GM23338 (cell line): ENCODE measurements at regions not wholly inside any gene's neighbourhood (a gene's known extent, or its start where the extent isn't known, plus 50 kb on each side); places are given as distances from the start of the nearest gene placed in this dataset.
A peak's percentile ranks its signal among the peaks of the same experiment; 100 is the strongest.
"Not testable (repeated sequence)": the region's sequence is repeated elsewhere in the genome, so short reads cannot be mapped to it uniquely, and the experiment has no call there.

Experiments used
- ATAC-seq: fragments of 200-7000 bp; cut with Tn5 transposase; 3 replicates; pipeline ENCODE4 v1.9.1; 2020
- DNase-seq: peaks from one replicate; pipeline ENCODE4 v3.0.0-alpha.2; 2015; ENCODE audit warnings: low spot score
- H2AFZ ChIP-seq: fragments of 200-600 bp; sonication (generic); 2 replicates; pipeline ENCODE4 v1.8.0; 2016; ENCODE audit warnings: antibody characterized with exemption, mild to moderate bottlenecking, moderate library complexity
- H3F3A ChIP-seq: fragments of 200-600 bp; sonication (generic); replicated peaks from 2 replicates; pipeline ENCODE4 v1.8.0; 2017; ENCODE audit warnings: antibody characterized with exemption, mixed run types, low read depth
- H3K27ac ChIP-seq: fragments of 200-600 bp; sonication (generic); 2 replicates; pipeline ENCODE4 v1.6.1; 2016; ENCODE audit warnings: low read depth
- H3K27me3 ChIP-seq: fragments of 200-600 bp; sonication (generic); 2 replicates; pipeline ENCODE4 v1.8.0; 2016; ENCODE audit warnings: mild to moderate bottlenecking, mixed run types, moderate library complexity; ENCODE audit not compliant: insufficient read depth
- H3K36me3 ChIP-seq: fragments of 200-600 bp; sonication (generic); 2 replicates; pipeline ENCODE4 v1.8.0; 2016; ENCODE audit warnings: mild to moderate bottlenecking; ENCODE audit not compliant: insufficient read depth
- H3K4me1 ChIP-seq: fragments of 200-600 bp; sonication (generic); 2 replicates; pipeline ENCODE4 v1.8.0; 2016; ENCODE audit warnings: mild to moderate bottlenecking, moderate library complexity; ENCODE audit not compliant: insufficient read depth
- H3K4me2 ChIP-seq: fragments of 200-600 bp; sonication (generic); 2 replicates; pipeline ENCODE4 v1.7.1; 2017; ENCODE audit warnings: mixed run types
- H3K4me3 ChIP-seq: fragments of 200-600 bp; sonication (generic); 2 replicates; pipeline ENCODE4 v1.6.1; 2016; ENCODE audit warnings: mixed run types
- H3K79me2 ChIP-seq: fragments of 200-600 bp; sonication (generic); replicated peaks from 2 replicates; pipeline ENCODE4 v1.8.0; 2017; ENCODE audit warnings: mild to moderate bottlenecking; ENCODE audit not compliant: insufficient read depth
- H3K9me2 ChIP-seq: fragments of 200-600 bp; sonication (generic); 2 replicates; pipeline ENCODE4 v1.8.0; 2017; ENCODE audit not compliant: insufficient read depth
- H4K20me1 ChIP-seq: fragments of 200-600 bp; sonication (generic); replicated peaks from 2 replicates; pipeline ENCODE4 v1.8.0; 2017; ENCODE audit warnings: mild to moderate bottlenecking; ENCODE audit not compliant: insufficient read depth
- H3K27ac Mint-ChIP-seq: 2 replicates; pipeline ENCODE4 v1.8.0; 2020; ENCODE audit warnings: inconsistent platforms, mild to moderate bottlenecking, moderate library complexity, mixed read lengths
- H3K27me3 Mint-ChIP-seq: 3 replicates; pipeline ENCODE4 v1.8.0; 2022; ENCODE audit warnings: low read depth, mild to moderate bottlenecking, moderate library complexity, mixed read lengths, inconsistent platforms; ENCODE audit not compliant: insufficient read depth, poor library complexity
- H3K36me3 Mint-ChIP-seq: 3 replicates; pipeline ENCODE4 v1.8.0; 2021; ENCODE audit warnings: low read depth, mild to moderate bottlenecking, inconsistent platforms, moderate library complexity, mixed read lengths
- H3K4me1 Mint-ChIP-seq: 3 replicates; pipeline ENCODE4 v1.8.0; 2020; ENCODE audit warnings: mild to moderate bottlenecking, inconsistent platforms, mixed read lengths
- H3K4me3 Mint-ChIP-seq: 3 replicates; pipeline ENCODE4 v1.8.0; 2021; ENCODE audit warnings: moderate library complexity, mild to moderate bottlenecking, inconsistent platforms, mixed read lengths
- H3K9me3 Mint-ChIP-seq: 3 replicates; pipeline ENCODE4 v1.8.0; 2020; ENCODE audit warnings: moderate library complexity, mild to moderate bottlenecking, inconsistent platforms, mixed read lengths
- NANOG ChIP-seq: IDR thresholded peaks from 2 replicates; pipeline ENCODE4 v1.6.1; 2016; ENCODE audit warnings: antibody characterized with exemption, borderline replicate concordance
- ZNF114 ChIP-seq: fragments of 250-450 bp; sonication (Bioruptor Pico); IDR thresholded peaks from 2 replicates; pipeline ENCODE4 v1.5.0; 2020; ENCODE audit warnings: mild to moderate bottlenecking, moderate library complexity
- TF ChIP-seq, protein P1 (sequence below), 2 experiments: fragments of 200-600 bp in 1 of 2; sonication (generic) in 1 of 2; conservative IDR thresholded peaks; 2 replicates each; pipeline versions ENCODE4 v1.5.1 to v1.6.1; 2016 to 2017; ENCODE audit warnings: antibody characterized with exemption in 2 of 2, low read depth in 2 of 2, mild to moderate bottlenecking in 2 of 2, moderate library complexity in 1 of 2

DNA sequence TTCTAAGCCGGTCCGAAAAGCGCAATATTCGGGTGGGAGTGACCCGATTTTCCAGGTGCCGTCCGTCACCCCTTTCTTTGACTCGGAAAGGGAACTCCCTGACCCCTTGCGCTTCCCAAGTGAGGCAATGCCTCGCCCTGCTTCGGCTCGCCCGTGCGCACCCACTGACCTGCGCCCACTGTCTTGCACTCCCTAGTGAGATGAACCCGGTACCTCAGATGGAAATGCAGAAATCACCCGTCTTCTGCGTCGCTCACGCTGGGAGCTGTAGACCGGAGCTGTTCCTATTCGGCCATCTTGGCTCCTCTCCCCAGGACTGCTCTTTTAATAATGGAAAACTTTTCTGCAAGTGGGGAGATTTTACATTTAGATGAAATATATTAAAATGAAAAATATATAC is 297.5 kb downstream of the LNPK start:
- not testable (repeated sequence) for H2AFZ ChIP-seq, H3K27me3 ChIP-seq, H3K36me3 Mint-ChIP-seq, H3K9me3 Mint-ChIP-seq, H3K4me3 Mint-ChIP-seq, H4K20me1 ChIP-seq, DNase-seq, H3F3A ChIP-seq, H3K4me1 ChIP-seq, H3K27me3 Mint-ChIP-seq, H3K4me2 ChIP-seq, H3K4me3 ChIP-seq, H3K27ac ChIP-seq, H3K36me3 ChIP-seq, H3K79me2 ChIP-seq, H3K27ac Mint-ChIP-seq, H3K4me1 Mint-ChIP-seq, ATAC-seq, H3K9me2 ChIP-seq

DNA sequence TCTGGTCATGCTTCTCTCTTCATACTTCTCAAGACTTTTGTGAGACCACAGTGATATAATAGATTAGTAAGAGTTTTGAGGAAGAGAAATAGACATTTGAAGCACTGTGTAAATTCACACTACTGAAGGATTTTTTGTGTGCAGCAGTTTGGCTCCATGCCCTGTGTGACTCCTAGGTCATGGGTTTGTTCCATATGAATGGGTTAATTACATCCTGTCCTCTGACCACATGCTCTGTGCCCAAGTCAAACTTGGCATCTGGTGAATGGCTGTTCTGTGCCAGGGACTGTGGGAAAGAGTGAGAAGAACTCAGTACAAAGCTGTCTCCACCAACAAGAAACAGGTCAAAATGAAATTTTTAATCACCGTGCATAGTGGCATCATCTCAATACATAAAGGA is 304.0 kb downstream of the LNPK start:
- no peaks in the 10 kb centered on the region for H3K79me2 ChIP-seq
- no peaks in the 10 kb centered on the region for H4K20me1 ChIP-seq
- H3K4me3 Mint-ChIP-seq = no peak overlapping the region
- H3K4me3 ChIP-seq = no peak overlapping the region
- TF ChIP-seq ZNF114 (CRISPR knock-in tag) (no peak), NANOG (no peak)
- no peak for DNase-seq
- H3K36me3 ChIP-seq = no peaks in the 10 kb centered on the region
- H3K27me3 ChIP-seq = no peaks in the 10 kb centered on the region
- H2AFZ ChIP-seq = no peak overlapping the region
- no peak overlapping the region for H3K27ac Mint-ChIP-seq
- no peaks in the 10 kb centered on the region for H3K36me3 Mint-ChIP-seq
- H3K4me1 Mint-ChIP-seq = no peaks in the 10 kb centered on the region
- no peaks in the 10 kb centered on the region for H3F3A ChIP-seq
- no peaks in the 10 kb centered on the region for H3K9me2 ChIP-seq
- no peak overlapping the region for H3K4me2 ChIP-seq
- no peaks in the 10 kb centered on the region for H3K4me1 ChIP-seq
- ATAC-seq = no peak
- no peak overlapping the region for H3K27ac ChIP-seq
- no peaks in the 10 kb centered on the region for H3K27me3 Mint-ChIP-seq
- no peaks in the 10 kb centered on the region for H3K9me3 Mint-ChIP-seq

DNA sequence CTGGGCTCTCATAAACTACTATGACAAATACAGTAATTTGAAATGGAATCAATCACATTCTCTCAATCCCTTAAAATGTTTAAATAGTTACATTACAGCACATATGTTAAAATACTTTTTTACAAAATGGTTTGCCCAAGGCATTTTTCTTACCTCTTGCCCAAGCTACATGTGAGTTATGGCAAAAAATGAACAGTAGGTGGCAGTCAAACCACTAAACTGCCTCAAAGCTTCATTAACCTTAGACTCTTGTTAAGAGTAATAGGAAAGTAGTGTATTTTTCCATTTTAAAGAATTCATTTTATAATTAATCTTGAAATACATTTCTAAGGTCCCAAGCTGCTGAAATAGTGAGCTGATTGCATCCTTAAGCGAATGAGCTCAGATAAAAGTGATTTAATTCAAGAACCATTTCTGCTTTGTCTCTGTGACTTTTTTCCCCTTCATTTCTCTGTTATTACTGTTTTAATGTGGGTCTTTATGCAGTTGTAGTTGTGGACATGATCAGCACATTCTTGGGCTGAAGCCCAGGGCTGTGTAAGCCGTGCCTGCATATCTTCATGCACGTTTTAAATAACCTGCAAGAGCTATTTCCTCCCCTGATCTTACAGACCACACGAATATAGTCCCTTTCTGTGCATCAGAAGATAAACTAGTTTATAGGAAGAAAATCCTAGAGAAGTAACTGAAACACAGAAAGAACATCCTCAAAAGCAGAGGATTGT is 311.8 kb downstream of the LNPK start:
- H3K9me3 Mint-ChIP-seq = no peaks in the 10 kb centered on the region
- Histone ChIP-seq H3K27ac (no peak overlapping the region), H3K27me3 (no peaks in the 10 kb centered on the region), H2AFZ (no peak overlapping the region), H3F3A (no peaks in the 10 kb centered on the region), H3K36me3 (no peaks in the 10 kb centered on the region), H3K4me1 (no peaks in the 10 kb centered on the region), H3K4me2 (no peak overlapping the region), H3K79me2 (no peaks in the 10 kb centered on the region), H4K20me1 (no peaks in the 10 kb centered on the region), H3K9me2 (no peaks in the 10 kb centered on the region), H3K4me3 (no peak overlapping the region)
- ATAC-seq (peak; percentile 62; the same call in 2 of the 3 replicates), DNase-seq (peak; percentile 75)
- H3K4me3 Mint-ChIP-seq = no peak overlapping the region
- H3K36me3 Mint-ChIP-seq = no peaks in the 10 kb centered on the region
- no peak for TF ChIP-seq ZNF114 (CRISPR knock-in tag)
- TF ChIP-seq, protein P1, sequence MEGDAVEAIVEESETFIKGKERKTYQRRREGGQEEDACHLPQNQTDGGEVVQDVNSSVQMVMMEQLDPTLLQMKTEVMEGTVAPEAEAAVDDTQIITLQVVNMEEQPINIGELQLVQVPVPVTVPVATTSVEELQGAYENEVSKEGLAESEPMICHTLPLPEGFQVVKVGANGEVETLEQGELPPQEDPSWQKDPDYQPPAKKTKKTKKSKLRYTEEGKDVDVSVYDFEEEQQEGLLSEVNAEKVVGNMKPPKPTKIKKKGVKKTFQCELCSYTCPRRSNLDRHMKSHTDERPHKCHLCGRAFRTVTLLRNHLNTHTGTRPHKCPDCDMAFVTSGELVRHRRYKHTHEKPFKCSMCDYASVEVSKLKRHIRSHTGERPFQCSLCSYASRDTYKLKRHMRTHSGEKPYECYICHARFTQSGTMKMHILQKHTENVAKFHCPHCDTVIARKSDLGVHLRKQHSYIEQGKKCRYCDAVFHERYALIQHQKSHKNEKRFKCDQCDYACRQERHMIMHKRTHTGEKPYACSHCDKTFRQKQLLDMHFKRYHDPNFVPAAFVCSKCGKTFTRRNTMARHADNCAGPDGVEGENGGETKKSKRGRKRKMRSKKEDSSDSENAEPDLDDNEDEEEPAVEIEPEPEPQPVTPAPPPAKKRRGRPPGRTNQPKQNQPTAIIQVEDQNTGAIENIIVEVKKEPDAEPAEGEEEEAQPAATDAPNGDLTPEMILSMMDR (conservative IDR thresholded peaks at IDR 0.05; ENCODE audit: low read depth in 2 of 2) = peak; percentile 73 to 94
- no peak overlapping the region for H3K27ac Mint-ChIP-seq
- no peaks in the 10 kb centered on the region for H3K27me3 Mint-ChIP-seq
- H3K4me1 Mint-ChIP-seq = no peaks in the 10 kb centered on the region
